HEK293T (cell line): ENCODE measurements at regions not wholly inside any gene's neighbourhood (a gene's known extent, or its start where the extent isn't known, plus 50 kb on each side); places are given as distances from the start of the nearest gene placed in this dataset.

ENCODE experiments used
- HDGF ChIP-seq: fragments of 450-650 bp; IDR thresholded peaks from 2 replicates; pipeline ENCODE4 v1.6.1; 2017; ENCODE audit warnings: antibody characterized with exemption, borderline replicate concordance
- NFRKB ChIP-seq: fragments of 450-650 bp; IDR thresholded peaks from 2 replicates; pipeline ENCODE4 v1.6.1; 2016; ENCODE audit warnings: mild to moderate bottlenecking, moderate library complexity

- no peak for TF ChIP-seq NFRKB
- TF ChIP-seq HDGF: no peak
These were observed 118.1 kb downstream of the MAT2B start for GRCh38 chr5:163623524-163623923.
